ENCODE measurements at regions not wholly inside any gene's neighbourhood (a gene's known extent, or its start where the extent isn't known, plus 50 kb on each side); places are given as distances from the start of the nearest gene placed in this dataset.
"Not testable (repeated sequence)": the region's sequence is repeated elsewhere in the genome, so short reads cannot be mapped to it uniquely, and the experiment has no call there.

DNA sequence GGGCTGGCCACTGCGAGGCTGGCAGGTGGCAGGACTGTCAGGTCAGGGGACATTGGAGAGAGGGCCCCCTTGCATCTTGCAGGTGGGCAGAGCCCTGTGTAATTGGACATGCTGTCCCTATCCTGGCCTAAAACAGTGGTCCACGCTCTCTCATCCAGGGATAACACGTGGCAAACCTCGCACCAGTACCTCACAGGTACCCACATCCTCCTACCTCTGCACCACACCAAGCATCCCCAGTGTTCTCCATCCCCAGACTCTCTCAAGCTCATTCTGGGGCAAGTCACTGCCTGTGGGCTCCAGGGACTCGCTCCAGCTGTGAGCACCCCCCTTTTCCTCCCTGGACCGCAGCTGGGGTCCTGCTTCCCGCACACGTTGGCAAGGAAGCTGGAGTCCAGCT, 212.3 kb upstream of the LRRC61 start:
- not testable (repeated sequence) for DNase-seq

DNA sequence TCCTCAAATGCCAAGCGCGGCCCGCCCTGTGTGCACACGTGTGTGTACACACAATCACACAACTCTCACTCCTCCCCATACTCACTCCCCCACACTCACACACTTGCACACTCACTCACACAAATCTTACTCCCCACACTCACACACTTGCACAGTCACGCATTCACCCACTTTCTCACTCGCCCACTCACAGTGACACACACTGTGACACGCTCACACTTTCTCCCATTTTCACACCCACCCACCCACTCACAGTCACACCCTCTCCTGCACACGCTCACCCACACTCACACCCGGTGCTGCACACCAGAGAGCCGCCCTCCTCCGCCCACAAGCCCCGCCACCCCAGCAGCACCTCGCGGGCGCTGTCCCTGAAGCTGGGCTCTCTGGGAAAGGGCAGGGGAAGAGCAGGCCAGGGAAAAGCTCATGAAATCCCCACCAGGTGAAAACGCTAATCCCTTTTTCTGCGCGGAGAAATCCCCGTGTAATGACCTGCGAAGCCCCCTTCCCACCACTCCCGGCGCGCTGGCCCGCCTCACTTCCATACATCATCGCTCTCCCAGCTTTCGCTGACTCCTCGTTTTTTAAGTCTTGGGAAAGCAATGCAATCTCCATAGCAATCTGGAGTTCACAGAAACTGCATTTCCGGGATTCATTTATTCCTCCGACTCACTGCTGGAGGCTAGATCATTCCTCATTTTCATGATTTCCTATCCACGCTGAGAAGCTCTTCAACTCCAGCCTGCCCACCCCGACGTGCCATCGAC, 211.6 kb upstream of the LRRC61 start:
- not testable (repeated sequence) for DNase-seq

- not testable (repeated sequence) for DNase-seq
These were observed 209.9 kb upstream of the LRRC61 start for GRCh38 chr7:150113301-150113700.

GRCh38 chr7:150114591-150114990, 208.6 kb upstream of the LRRC61 start:
- DNase-seq, result not testable (repeated sequence)

DNA sequence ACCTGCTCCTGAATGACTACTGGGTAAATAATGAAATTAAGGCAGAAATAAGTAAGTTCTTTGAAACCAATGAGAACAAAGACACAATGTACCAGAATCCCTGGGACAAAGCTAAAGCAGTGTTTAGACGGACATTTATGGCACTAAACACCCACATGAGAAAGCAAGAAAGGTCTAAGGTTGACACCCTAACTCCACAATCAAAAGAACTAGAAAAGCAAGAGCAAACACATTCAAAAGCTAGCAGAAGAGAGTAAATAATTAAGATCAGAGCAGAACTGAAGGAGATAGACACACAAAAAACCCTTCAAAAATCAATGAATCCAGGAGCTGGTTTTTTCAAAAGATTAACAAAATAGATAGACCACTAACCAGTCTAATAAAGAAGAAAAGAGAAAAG, 203.2 kb upstream of the LRRC61 start:
- not testable (repeated sequence) for DNase-seq

- DNase-seq, result not testable (repeated sequence)
These were observed 197.3 kb upstream of the LRRC61 start for GRCh38 chr7:150125831-150126230.

DNA sequence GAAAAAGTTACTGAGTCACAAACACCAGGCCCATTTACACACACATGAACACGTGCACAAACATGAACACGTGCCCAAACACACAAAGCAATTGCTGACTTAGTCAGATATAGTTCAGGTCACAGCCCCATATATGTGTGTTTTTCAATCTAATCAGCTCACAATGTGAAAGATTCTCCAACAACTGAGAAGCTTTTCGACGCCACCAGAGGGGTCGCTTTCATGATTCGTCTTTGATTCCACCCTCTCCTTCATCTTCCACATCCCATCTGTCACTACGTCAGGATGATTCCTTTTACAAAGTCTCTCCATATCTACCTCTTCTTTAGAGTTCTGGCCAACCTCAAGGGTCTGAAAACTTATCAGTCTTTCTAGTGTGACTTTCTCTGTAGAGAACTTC, 188.7 kb upstream of the LRRC61 start:
- DNase-seq, result not testable (repeated sequence)

- not testable (repeated sequence) for DNase-seq
These were observed 187.4 kb upstream of the LRRC61 start for GRCh38 chr7:150135620-150136190.

DNA sequence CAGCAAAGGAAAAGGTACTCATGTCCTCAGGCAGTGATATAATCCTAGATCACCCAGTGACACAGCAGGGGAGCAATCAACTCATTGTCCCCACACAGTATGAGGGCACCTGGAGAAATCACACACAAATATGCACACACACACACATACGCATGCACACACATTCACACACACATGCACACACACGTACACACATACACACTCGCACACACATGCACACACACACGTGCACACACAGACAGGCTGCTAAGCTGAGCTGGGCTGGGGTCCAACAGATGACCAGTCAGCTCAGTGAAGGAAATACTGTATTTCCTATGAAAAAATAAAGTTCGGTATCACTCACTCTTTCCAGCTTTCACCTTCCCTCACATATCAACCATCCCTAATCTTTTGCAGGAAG, 183.3 kb upstream of the LRRC61 start:
- not testable (repeated sequence) for DNase-seq

DNA sequence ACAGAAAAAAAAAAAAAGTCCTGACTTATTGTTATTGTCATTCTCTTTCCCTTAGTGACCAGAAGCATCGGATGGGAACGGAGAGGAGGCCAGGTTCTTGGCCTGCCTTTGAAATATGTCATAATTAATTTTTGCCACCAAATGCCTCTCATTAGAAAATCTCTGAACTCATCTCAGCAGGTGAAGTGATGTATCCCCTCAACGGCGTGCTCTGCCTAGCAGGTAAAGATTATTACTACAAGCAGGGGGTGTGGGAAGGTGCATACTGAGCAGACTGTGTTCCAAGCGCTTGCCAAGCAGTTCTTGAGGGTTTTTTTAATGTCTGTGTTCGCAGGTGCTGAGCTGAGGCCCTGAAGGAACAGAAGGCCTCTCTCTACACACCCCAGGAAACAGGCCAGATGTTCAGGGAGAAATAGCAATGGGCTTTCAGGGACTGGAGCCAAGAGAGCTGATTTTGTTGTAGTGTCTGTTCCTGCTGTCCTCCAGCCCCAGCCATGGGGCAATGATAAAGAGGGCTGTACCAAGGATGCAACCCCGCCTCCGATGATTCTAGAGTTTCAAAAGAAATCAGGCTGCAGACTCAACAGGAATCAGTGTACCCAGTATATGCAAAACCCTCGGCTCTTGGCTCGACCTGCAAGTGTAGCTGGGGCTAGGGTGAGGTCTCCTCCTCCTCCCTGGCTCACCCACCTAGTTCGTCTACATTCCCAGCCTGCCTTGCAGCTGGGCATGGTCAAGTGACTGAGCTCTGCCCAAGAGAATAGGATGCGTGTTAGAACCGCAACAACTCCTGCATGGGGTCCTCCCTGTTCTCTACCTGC, 181.4 kb upstream of the LRRC61 start:
- not testable (repeated sequence) for DNase-seq

- DNase-seq, result not testable (repeated sequence)
These were observed 177.0 kb upstream of the LRRC61 start for GRCh38 chr7:150146124-150146523.

DNA sequence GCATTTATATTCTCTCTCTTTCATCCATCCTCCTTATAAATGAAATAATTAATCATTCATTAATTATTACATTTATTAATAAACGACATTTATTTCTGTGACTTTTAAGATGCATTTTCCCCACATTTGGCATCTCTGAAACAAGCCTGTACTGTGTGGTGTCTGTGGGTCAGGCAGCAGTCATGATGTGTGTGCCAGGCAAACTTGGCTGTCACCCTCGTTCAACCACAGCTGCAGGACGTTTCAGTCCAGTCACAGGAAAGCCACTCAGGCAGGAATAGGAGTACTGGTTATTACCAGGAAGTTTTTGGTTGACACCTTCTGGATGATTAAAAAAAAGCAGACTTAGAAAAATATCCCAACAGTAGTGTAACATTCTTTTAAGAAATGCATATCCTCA, 175.6 kb upstream of the LRRC61 start:
- DNase-seq, result not testable (repeated sequence)

GRCh38 chr7:150156015-150156414, 167.1 kb upstream of the LRRC61 start:
- not testable (repeated sequence) for DNase-seq

- not testable (repeated sequence) for DNase-seq
These were observed 164.5 kb upstream of the LRRC61 start for GRCh38 chr7:150158696-150159095.

- not testable (repeated sequence) for DNase-seq
These were observed 153.6 kb upstream of the LRRC61 start for GRCh38 chr7:150169515-150169914.

GRCh38 chr7:150169943-150170490, 153.1 kb upstream of the LRRC61 start:
- not testable (repeated sequence) for DNase-seq

GRCh38 chr7:150183602-150184001, 139.6 kb upstream of the LRRC61 start:
- not testable (repeated sequence) for DNase-seq

DNA sequence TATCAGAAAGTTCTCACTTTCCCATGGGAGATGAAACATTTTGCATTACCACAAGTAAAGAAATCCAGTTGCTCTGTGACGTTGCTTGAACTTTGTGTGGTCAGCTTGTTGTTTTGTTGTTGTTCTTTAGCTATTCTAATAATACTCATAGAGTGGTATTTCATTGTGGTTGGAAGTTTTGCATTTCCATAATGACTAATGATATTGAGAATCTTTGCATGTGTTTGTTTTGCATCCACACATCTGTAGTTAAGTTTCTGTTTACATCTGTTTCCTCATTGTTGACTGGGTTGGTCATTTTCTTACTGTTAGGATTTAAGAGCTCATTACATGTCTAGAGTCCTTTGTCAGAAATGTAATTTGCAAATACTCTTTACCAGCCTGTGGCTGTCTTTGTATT, 133.2 kb upstream of the LRRC61 start:
- not testable (repeated sequence) for DNase-seq

DNA sequence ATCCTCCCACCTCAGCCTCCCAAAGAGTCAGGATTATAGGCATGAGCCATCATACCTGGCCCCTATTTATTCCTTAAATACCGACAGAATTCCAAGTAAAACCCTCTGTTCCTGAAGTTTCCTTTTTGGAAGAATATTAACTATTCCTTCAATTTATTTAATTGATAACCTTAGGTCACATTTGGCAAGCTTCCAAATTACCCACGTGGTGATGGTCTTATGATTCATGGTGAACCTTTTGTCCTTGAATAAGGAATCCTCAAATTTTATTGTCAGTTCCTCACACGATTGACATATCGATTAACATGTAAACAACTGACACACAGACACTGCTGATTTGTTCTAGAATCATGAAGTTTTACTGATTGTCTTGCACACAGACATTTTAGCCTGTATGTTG, 130.6 kb upstream of the LRRC61 start:
- not testable (repeated sequence) for DNase-seq

GRCh38 chr7:150193866-150194265, 129.3 kb upstream of the LRRC61 start:
- DNase-seq, result not testable (repeated sequence)
